Stimulated activated CD4-positive, alpha-beta T cell treated with anti-CD3 and anti-CD28 coated beads, Interleukin-4, amount 100 ng/mL, for 24 hours (primary cell): ENCODE measurements at regions not wholly inside any gene's neighbourhood (a gene's known extent, or its start where the extent isn't known, plus 50 kb on each side); places are given as distances from the start of the nearest gene placed in this dataset.

Experiments
- DNase-seq: peaks from one replicate; pipeline ENCODE4 v3.0.0-alpha.2; 2020

DNA sequence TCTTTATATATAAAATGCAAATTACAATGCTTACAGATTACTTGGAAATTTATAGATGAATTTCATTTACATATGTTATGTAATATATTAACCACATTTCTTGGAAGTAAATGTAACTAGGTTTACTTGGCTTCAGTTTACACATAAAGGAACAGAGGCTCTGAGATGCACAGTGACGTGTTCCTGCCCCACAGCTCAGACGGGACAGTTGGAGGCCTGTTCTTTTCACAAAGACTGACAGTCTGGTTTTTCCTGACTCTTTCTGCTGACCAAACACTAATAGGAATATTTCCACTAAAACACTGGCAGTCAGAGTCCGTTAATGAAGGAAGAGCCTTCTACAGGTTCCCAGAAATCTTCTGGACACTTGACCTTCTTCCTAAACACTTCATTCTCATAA is 336.1 kb downstream of the MFSD1 start:
- no peak for DNase-seq

- DNase-seq, result no peak
These were observed 337.5 kb downstream of the MFSD1 start for GRCh38 chr3:159139326-159139725.

DNA sequence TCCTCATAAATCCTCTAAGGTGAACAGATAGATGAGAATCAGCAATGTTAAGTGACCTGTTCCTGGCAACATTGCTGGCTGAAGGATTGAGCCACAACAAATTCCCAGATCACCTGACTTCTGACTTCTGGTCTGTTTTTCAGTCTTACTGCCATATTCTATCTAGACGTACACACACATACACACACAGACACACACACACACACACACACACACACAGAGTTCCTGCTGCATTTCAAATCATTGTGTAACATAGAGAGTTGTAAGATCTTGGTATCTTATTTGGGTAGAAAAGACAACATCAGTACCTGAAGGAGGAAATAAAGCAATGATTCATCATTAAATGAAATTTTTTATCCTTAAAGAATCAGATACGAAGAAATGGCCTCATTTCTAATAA is 342.6 kb downstream of the MFSD1 start:
- no peak for DNase-seq

- no peak for DNase-seq
These were observed 343.0 kb downstream of the MFSD1 start for GRCh38 chr3:159144891-159145290.

DNA sequence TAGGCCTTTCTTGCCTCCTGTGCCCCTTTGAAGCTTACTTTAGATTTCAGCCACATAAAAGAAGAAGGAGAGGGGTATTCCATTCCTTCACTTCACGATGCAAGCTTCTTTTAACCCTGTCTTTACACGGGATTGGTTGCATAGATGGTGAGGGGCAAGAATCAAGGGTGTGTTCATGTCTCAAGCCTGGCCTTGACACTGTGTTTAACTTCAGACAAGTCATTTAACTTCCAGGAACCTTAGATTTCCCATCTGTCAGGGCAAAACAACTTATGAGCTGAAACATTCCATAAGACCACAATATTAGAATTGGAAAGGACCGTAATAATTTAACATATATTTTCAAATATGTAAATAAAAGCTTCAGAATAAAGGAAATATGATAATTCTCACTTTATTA is 344.5 kb downstream of the MFSD1 start:
- no peak for DNase-seq

- DNase-seq, result no peak
These were observed 345.1 kb downstream of the MFSD1 start for GRCh38 chr3:159146856-159147435.

GRCh38 chr3:159147813-159148212 is 346.0 kb downstream of the MFSD1 start:
- DNase-seq, result no peak

- no peak for DNase-seq
These were observed 346.6 kb downstream of the MFSD1 start for GRCh38 chr3:159148466-159148865.

DNA sequence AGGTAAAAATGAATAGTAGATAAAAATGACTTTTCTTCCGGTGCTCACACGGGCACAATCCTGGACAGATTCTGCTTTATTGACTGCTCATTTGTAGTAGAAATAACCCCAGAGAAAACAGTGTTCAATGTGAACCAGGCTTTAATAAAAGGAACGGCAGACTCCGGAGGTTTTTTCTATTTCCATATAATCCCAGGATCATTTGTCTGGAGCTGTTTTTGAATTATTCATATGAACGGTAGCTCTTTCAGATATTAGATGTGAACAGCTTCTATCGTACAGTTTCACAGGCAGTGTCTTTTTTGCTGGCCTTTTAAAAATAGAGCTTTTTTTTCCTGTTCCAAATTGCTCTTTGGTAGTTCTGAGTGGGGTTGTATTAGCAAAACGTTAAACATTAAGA is 347.3 kb downstream of the MFSD1 start:
- no peak for DNase-seq

DNA sequence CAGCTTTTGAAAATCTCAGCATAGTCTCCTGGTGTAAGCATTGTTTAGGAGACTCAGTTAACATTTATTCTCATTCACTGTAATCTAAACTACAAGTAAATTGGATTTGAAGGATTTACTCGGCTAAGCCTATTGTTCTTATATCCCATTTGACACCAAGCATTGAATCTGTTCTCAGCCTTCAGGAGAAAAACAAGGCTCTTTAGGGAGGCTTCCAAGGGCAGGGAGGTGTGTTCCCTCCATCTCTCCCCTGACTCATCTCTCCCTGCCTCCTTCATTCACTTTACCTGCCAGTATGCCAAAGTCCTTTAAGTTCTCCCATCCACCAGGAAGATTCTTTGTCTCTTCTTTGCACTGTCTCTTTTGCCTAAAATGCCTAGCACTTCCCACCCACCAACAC is 347.8 kb downstream of the MFSD1 start:
- DNase-seq, result no peak

- no peak for DNase-seq
These were observed 348.3 kb downstream of the MFSD1 start for GRCh38 chr3:159150180-159150579.

- DNase-seq, result no peak
These were observed 349.3 kb downstream of the MFSD1 start for GRCh38 chr3:159151130-159151529.

DNA sequence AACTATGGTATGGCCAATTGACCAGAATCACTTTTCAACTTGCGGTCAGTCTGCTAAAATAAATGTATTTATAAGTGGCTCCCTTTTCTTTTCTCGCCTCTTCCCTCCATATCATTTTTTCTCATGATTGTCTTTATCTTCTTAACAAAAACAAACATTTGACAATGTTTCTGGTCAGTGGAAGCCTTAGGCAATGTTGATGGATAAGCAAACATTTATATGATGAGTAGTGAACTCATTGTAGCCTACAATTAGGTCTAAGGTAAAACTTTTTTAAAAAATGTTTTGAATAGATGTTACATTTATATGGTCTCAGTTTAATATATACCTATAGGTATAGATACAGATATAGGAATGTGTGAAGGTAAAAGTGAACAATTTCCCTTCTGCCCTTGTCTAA is 355.4 kb downstream of the MFSD1 start:
- no peak for DNase-seq

DNA sequence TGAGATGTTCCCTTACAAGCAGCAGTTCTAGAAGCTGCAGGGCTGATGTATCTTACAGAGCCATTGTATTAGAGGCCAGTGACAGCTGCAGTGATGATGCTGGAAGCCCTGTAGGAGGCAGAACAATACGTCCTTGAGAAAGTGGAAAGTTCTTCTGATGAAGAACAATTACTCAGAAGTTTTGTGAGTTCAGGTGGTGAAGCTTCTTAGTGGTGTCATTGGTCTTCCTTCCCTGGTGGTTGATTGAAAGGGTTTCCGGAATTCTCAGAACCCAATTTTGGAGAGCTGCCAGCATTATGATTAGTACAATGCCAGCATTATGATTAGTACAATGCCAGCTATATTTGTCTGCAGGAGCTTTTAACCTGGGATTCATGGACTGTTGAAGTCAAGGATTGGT is 356.4 kb downstream of the MFSD1 start:
- DNase-seq, result no peak

DNA sequence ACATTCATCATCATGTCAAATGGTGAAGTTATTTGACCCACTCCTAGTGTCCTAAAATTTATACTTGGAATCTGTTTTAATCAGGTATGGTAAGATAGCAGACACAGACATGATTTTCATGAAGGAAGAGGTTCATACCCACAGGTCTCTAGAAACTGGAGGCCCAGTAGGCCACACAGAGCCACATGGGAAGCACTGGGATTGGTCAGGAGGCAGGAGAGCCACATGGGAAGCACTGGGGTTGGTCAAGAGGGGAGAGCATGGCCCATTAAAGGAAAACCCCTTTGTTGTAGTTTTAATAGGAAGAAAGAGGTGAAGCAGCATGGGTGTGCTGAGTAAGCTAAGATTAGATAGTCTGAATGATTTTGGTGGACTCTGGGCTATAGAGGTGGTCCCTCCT is 356.9 kb downstream of the MFSD1 start:
- DNase-seq, result no peak

DNA sequence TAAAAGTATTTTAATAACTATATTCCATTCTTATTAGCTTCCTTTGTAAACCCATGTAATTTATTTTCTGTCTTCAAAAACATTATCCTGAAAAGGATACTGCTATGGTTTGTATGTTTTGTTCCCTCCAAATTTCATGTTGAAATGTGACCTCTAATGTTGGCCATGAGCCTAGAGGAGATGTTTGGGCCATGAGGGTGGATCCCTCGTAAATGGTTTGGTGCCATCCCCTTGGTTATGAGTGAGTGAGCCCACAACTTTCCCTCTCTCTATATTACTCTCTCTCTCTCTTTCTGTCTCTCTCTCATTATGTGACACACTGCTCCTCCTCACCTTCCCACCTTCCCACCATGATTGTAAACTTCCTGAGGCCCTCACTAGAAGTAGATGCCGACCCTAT is 357.7 kb downstream of the MFSD1 start:
- no peak for DNase-seq

DNA sequence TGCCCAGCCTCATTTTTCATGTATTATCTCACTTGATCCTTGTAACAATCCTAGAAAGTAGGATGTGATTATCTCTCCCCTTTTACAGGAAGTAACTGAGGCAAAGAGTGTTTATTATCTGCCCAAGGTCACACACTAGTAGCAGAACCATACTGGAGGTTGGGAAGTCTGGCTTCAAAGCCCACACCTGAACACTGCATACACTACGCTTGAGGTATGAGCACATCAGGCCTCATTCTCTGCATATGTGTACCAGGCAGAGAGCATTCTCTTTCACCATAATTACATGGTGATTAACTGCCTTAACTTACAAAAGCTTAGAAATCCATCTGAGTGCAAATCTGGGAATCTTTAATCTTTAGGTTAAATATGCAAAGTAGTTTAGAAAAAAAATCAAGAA is 361.8 kb downstream of the MFSD1 start:
- no peak for DNase-seq

DNA sequence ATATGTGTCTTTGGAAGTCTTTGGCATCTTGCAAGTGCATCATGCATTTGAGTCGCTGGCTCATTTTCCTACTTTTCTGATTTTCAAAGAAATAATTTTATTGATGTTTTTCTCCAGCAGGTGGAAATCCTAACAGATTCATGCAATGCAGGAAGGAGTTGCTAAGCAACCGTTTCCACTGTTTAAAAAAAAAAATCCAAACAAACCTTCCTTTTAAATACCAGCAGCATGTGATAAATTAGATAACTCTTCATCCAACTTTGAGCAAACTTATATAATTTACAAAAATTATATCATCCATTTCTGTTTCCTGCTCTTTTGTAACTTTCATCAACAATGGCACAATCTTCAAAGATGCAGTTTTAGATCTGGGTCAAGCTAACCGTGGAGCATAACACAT is 364.1 kb downstream of the MFSD1 start:
- DNase-seq, result no peak

GRCh38 chr3:159166899-159167586 is 365.2 kb downstream of the MFSD1 start:
- DNase-seq, result no peak

GRCh38 chr3:159168788-159169187 is 366.9 kb downstream of the MFSD1 start:
- DNase-seq, result no peak

DNA sequence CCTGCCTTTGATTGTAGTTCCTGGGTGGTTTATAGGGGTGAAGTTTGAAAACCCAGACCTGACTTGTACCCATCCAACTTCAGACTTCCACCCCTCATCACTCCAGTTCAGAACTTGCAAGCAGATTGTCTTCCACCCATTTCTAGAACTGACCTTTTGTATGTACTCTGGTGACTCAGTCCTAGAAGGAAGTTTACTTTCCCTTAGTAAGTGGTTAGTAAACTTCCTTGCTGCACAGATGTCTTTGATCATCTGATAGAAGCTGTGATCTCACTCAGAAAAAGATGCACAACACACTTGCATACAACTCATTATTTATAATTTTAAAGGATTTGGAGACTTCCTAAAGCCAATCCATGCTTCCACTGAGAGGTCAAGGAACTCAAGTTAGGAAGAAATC is 368.0 kb downstream of the MFSD1 start:
- DNase-seq, result no peak

DNA sequence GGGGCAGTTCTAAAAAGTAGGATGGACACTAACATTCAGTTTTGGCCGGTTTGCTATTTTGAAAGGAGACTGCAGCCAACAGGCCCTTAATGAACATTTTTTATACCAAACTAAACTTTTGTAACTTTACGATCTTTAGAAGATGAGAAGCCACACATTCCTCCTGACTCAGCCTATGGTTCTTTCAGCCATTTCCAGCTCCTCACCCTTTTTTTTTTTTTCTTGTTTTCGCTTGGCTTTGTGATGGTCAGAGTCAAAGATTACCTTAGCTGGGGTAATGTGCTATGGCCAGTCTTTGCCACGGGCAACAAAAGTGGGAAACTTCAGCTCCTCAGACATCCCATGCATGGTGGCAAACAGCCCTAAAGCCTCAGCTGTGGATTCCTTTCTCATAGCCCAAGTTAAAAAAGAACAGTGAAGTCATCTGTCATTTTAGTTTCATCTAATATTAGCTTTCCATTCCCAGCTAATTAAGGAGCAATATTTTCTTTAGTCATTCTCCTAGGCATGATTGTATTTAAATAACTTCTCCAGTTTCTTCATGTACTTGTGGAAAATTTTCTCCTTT is 368.7 kb downstream of the MFSD1 start:
- DNase-seq, result no peak

- DNase-seq, result no peak
These were observed 369.5 kb downstream of the MFSD1 start for GRCh38 chr3:159171333-159171732.

DNA sequence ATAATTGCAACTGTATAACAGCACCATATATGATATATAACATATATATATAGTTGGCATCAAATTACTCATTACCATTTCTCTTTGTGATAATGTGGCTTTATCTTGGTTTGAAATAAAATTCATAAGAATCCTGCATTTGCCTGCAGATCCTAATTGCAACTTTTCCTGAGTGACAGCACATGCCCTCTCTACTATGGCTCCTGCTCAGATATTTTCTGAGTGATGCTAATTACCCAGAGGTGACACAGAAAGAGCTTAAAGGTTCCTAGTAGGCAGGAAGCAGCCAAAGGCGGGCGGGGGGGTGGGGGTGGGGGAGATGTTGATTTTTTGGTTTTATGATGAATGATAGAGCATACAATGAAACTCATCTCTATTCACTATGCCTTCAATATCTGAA is 370.6 kb downstream of the MFSD1 start:
- DNase-seq, result no peak
